HCT116 (cell line): ENCODE measurements at regions not wholly inside any gene's neighbourhood (a gene's known extent, or its start where the extent isn't known, plus 50 kb on each side); places are given as distances from the start of the nearest gene placed in this dataset.
"Not testable (repeated sequence)": the region's sequence is repeated elsewhere in the genome, so short reads cannot be mapped to it uniquely, and the experiment has no call there.

Experiments
- ATAC-seq: fragments of 200-7000 bp; cut with Tn5 transposase; 2 replicates; pipeline ENCODE4 v1.9.1; 2020; ENCODE audit warnings: mild to moderate bottlenecking, moderate library complexity
- BruUV-seq: library from RNA; stranded (reverse); fragments of 400-500 nt; replicated peaks from 2 replicates; lab custom pipeline; 2021; lab: Mats Ljungman, UMichigan
- CTCF ChIA-PET: fragments of 300-600 bp; sonication (Branson Sonifier 250); formaldehyde crosslinking; loops from one replicate; lab custom pipeline; 2021; ENCODE audit warnings: antibody characterized with exemption; lab: Charles Lee
- POLR2A ChIA-PET: fragments of 300-600, 350-600 bp; sonication (Branson Sonifier 250); formaldehyde crosslinking; loops from one replicate; lab custom pipeline; 2021; ENCODE audit warnings: antibody characterized with exemption; lab: Charles Lee
- RAD21 ChIA-PET, 2 experiments: fragments of 300-600 bp; sonication (Branson Sonifier 250); formaldehyde crosslinking; loops; one replicate each; lab custom pipeline; 2023; ENCODE audit warnings: low total read pairs in 2 of 2; ENCODE audit not compliant: uncharacterized antibody in 2 of 2, unreplicated experiment in 2 of 2, low non-redundant PET in 1 of 2; lab: Charles Lee
- DNase-seq: peaks from one replicate; pipeline ENCODE4 v3.0.0-alpha.2; 2010; ENCODE audit warnings: low read depth, low spot score
- H2AFZ ChIP-seq: fragments of 200-600 bp; shearing (Covaris generic), sonication (generic); 2 replicates; pipeline ENCODE4 v1.6.1; 2017; ENCODE audit warnings: low read depth, mixed run types, mixed read lengths, antibody characterized with exemption, low read length; ENCODE audit not compliant: poor library complexity, severe bottlenecking
- H3K27ac ChIP-seq: 2 replicates; pipeline ENCODE4 v1.5.1; 2012; ENCODE audit warnings: low read depth, low read length
- H3K27me3 ChIP-seq: fragments of 200-600 bp; sonication (generic); 2 replicates; pipeline ENCODE4 v1.6.1; 2016; ENCODE audit warnings: mixed run types, low read length, mixed read lengths; ENCODE audit not compliant: insufficient read depth
- H3K36me3 ChIP-seq, 2 experiments: fragments of 200-500 bp in 1 of 2; fragments of 200-600 bp in 1 of 2; sonication (Bioruptor generic) in 1 of 2; sonication (generic) in 1 of 2; 2 replicates each; pipeline versions ENCODE4 v1.5.1 to v1.6.1; 2014 to 2016; ENCODE audit warnings: low read length in 2 of 2, inconsistent platforms in 1 of 2, mixed read lengths in 1 of 2, mixed run types in 1 of 2; ENCODE audit not compliant: insufficient read depth in 2 of 2, control insufficient read depth in 1 of 2
- H3K4me1 ChIP-seq, 2 experiments: fragments of 200-600 bp in 1 of 2; sonication (generic) in 1 of 2; 2 replicates each; pipeline versions ENCODE4 v1.5.1 to v1.6.1; 2012 to 2017; ENCODE audit warnings: low read length in 2 of 2, inconsistent platforms in 1 of 2, mild to moderate bottlenecking in 1 of 2, mixed read lengths in 1 of 2, mixed run types in 1 of 2, moderate library complexity in 1 of 2; ENCODE audit not compliant: insufficient read depth in 2 of 2, control insufficient read depth in 1 of 2
- H3K4me2 ChIP-seq: fragments of 200-600 bp; sonication (generic); 2 replicates; pipeline ENCODE4 v1.6.1; 2017; ENCODE audit warnings: mixed run types, low read length, mixed read lengths
- H3K4me3 ChIP-seq, 2 experiments: fragments of 200-600 bp in 1 of 2; sonication (generic) in 1 of 2; replicated peaks in 1 of 2; 2 replicates each; pipeline ENCODE4 v1.5.1; 2011 to 2016; ENCODE audit warnings: low read length in 2 of 2, control low read depth in 1 of 2, low read depth in 1 of 2, mild to moderate bottlenecking in 1 of 2, mixed read lengths in 1 of 2, mixed run types in 1 of 2
- H3K79me2 ChIP-seq: fragments of 200-600 bp; sonication (generic); 2 replicates; pipeline ENCODE4 v1.6.1; 2017; ENCODE audit warnings: mild to moderate bottlenecking, mixed run types, low read length, moderate library complexity, mixed read lengths; ENCODE audit not compliant: insufficient read depth
- H3K9ac ChIP-seq: fragments of 200-600 bp; sonication (generic); 2 replicates; pipeline ENCODE4 v1.6.1; 2016; ENCODE audit warnings: low read length, mixed read lengths
- H3K9me2 ChIP-seq: fragments of 200-600 bp; sonication (generic), shearing (Covaris generic); 2 replicates; pipeline ENCODE4 v1.6.1; 2017; ENCODE audit warnings: mixed run types, mild to moderate bottlenecking, moderate library complexity; ENCODE audit not compliant: insufficient read depth
- H3K9me3 ChIP-seq, 2 experiments: fragments of 200-500 bp in 1 of 2; fragments of 200-600 bp in 1 of 2; sonication (Bioruptor generic) in 1 of 2; sonication (generic) in 1 of 2; 2 replicates each; pipeline ENCODE4 v1.6.1; 2014 to 2017; ENCODE audit warnings: low read length in 2 of 2, mixed read lengths in 2 of 2, inconsistent platforms in 1 of 2, low read depth in 1 of 2, mild to moderate bottlenecking in 1 of 2, mixed run types in 1 of 2, moderate library complexity in 1 of 2; ENCODE audit not compliant: control insufficient read depth in 1 of 2, insufficient read depth in 1 of 2
- H4K20me1 ChIP-seq: fragments of 200-600 bp; sonication (generic), shearing (Covaris generic); 2 replicates; pipeline ENCODE4 v1.6.1; 2017; ENCODE audit warnings: mixed run types, mild to moderate bottlenecking, moderate library complexity; ENCODE audit not compliant: insufficient read depth
- CBX3 ChIP-seq: IDR thresholded peaks from 2 replicates; pipeline ENCODE4 v1.6.1; 2012; ENCODE audit warnings: low read depth
- ELF1 ChIP-seq: IDR thresholded peaks from 2 replicates; pipeline ENCODE4 v1.6.1; 2012; ENCODE audit warnings: low read depth, borderline replicate concordance
- EZH2phosphoT487 ChIP-seq: fragments of 200-600 bp; IDR thresholded peaks from 2 replicates; pipeline ENCODE4 v1.6.1; 2018; ENCODE audit warnings: antibody characterized with exemption, borderline replicate concordance
- SRF ChIP-seq: IDR thresholded peaks from 2 replicates; pipeline ENCODE4 v1.6.1; 2012; ENCODE audit warnings: low read depth
- ZNF274 ChIP-seq: fragments of 200-500 bp; sonication (Bioruptor generic); IDR thresholded peaks from 2 replicates; pipeline ENCODE4 v1.6.1; 2014; ENCODE audit warnings: mild to moderate bottlenecking, low read depth, low read length, inconsistent platforms
- intact Hi-C: fragments of 100-400 bp; cut with micrococcal nuclease; formaldehyde crosslinking; loops from 2 replicates; pipeline ENCODE4 v1.10.0; 2022

- intact Hi-C loops: no loop called here
- POLR2A ChIA-PET: no interaction called here
- BruUV-seq: no TSS peak
Observed at GRCh38 chr20:1800180-1800579, 95.0 kb upstream of the SIRPA start.

GRCh38 chr20:1799746-1800145 lies 95.5 kb upstream of the SIRPA start:
- H3K9me3 ChIP-seq, DNase-seq, H3K9me2 ChIP-seq, POLR2A ChIA-PET, ATAC-seq, H2AFZ ChIP-seq, RAD21 ChIA-PET, H3K4me3 ChIP-seq, H3K79me2 ChIP-seq, H3K36me3 ChIP-seq, H3K27me3 ChIP-seq, intact Hi-C loops, BruUV-seq, H3K9ac ChIP-seq, H3K27ac ChIP-seq, H3K4me2 ChIP-seq, H4K20me1 ChIP-seq: not testable (repeated sequence)
- H3K4me1 ChIP-seq: peaks cover 0 to 14% of the 10 kb centered on the region in 2 experiments; a peak in 3 of 4 replicates
- CTCF ChIA-PET: interaction anchor here (0.7 to 1.1 kb wide), 2 partner anchors 23 to 580 kb away, joined by 3 to 9 read pairs; no protein-coding TSS in a partner anchor

More at GRCh38 chr20:1800180-1800579, 95.0 kb upstream of the SIRPA start:
- Histone ChIP-seq H3K27ac (no peak overlapping the region), H4K20me1 (no peaks in the 10 kb centered on the region), H3K9ac (no peak overlapping the region), H3K4me3 (no peak overlapping the region), H3K27me3 (no peaks in the 10 kb centered on the region), H2AFZ (no peak overlapping the region), H3K9me2 (no peaks in the 10 kb centered on the region), H3K4me1 (peaks cover 0 to 14% of the 10 kb centered on the region in 2 experiments; a peak in 3 of 4 replicates), H3K36me3 (no peaks in the 10 kb centered on the region), H3K79me2 (no peaks in the 10 kb centered on the region), H3K4me2 (no peak overlapping the region), H3K9me3 (no peaks in the 10 kb centered on the region)
- DNase-seq: no peak
- no peak for ATAC-seq
- ChIA-PET CTCF (interaction anchor here (1.1 kb wide), 1 partner anchor 23 kb away, joined by 9 read pairs; no protein-coding TSS in a partner anchor), RAD21 (no interaction called here)
- TF ChIP-seq ELF1 (no peak), EZH2phosphoT487 (no peak), SRF (no peak), CBX3 (no peak), ZNF274 (no peak)
